Thyroid gland (tissue), 4 donors: ENCODE measurements at regions not wholly inside any gene's neighbourhood (a gene's known extent, or its start where the extent isn't known, plus 50 kb on each side); places are given as distances from the start of the nearest gene placed in this dataset.

ENCODE experiments used
- CTCF ChIP-seq, 6 experiments: fragments of 200-600 bp in 3 of 6; fragments of 450-650 bp in 3 of 6; sonication (generic) in 3 of 6; IDR thresholded peaks; one replicate each; pipeline ENCODE4 v1.5.1; 2016 to 2019; ENCODE audit warnings: antibody characterized with exemption in 6 of 6, mild to moderate bottlenecking in 2 of 6, inconsistent platforms in 1 of 6, moderate library complexity in 1 of 6
- POLR2A ChIP-seq, 2 donors: fragments of 450-650 bp; IDR thresholded peaks; one replicate each; pipeline ENCODE4 v1.6.1; 2017; ENCODE audit warnings: antibody characterized with exemption in 2 of 2, mild to moderate bottlenecking in 2 of 2, moderate library complexity in 1 of 2

- TF ChIP-seq CTCF (IDR thresholded peaks at IDR 0.05) (no peak), POLR2A (IDR thresholded peaks at IDR 0.05) (no peak)
These were observed 1946.0 kb upstream of the CDH6 start for GRCh38 chr5:29247346-29248028.
